ENCODE measurements at regions not wholly inside any gene's neighbourhood (a gene's known extent, or its start where the extent isn't known, plus 50 kb on each side); places are given as distances from the start of the nearest gene placed in this dataset.

- Histone ChIP-seq H3K36me3 (ENCODE audit: control insufficient read depth in 2 of 2, insufficient read depth in 1 of 2, low read length in 2 of 2) (no peaks in the 10 kb centered on the region), H3K4me1 (ENCODE audit: control insufficient read depth, insufficient read depth, low read length) (no peaks in the 10 kb centered on the region), H3K27ac (ENCODE audit: extremely low read depth, low read depth, low read length) (no peak overlapping the region), H3K4me3 (ENCODE audit: low read depth, low read length) (no peak overlapping the region), H3K9me3 (ENCODE audit: control insufficient read depth, insufficient read depth, low read depth, low read length) (no peaks in the 10 kb centered on the region)
- ChIA-PET POLR2A (no interaction called here), CTCF (interaction anchor here (0.6 kb wide), 1 partner anchor 73 kb away, joined by 3 read pairs; no protein-coding TSS in a partner anchor)
- TF ChIP-seq ZNF112 (tag by site-specific recombination; IDR thresholded peaks at IDR 0.05) (no peak), MYNN (tag by site-specific recombination; IDR thresholded peaks at IDR 0.05; ENCODE audit: borderline replicate concordance) (no peak), ZNF2 (tag by site-specific recombination; IDR thresholded peaks at IDR 0.05) (no peak), PRDM6 (tag by site-specific recombination; IDR thresholded peaks at IDR 0.05) (no peak), ZNF518A (tag by site-specific recombination; conservative IDR thresholded peaks at IDR 0.05; ENCODE audit: low read depth) (no peak), ZNF10 (tag by site-specific recombination; IDR thresholded peaks at IDR 0.05) (no peak), ZNF292 (tag by site-specific recombination; IDR thresholded peaks at IDR 0.05; ENCODE audit: borderline replicate concordance, low read depth) (no peak), ATF2 (tag by site-specific recombination; IDR thresholded peaks at IDR 0.05; ENCODE audit: low read depth) (no peak), ZEB2 (tag by site-specific recombination; IDR thresholded peaks at IDR 0.05) (no peak), ZSCAN18 (tag by site-specific recombination; IDR thresholded peaks at IDR 0.05) (no peak), OVOL3 (tag by site-specific recombination; IDR thresholded peaks at IDR 0.05) (no peak)
Observed at GRCh38 chr22:47573141-47573540, 810.7 kb downstream of the TBC1D22A start.

GRCh38 chr22:47572443-47572842, 810.0 kb downstream of the TBC1D22A start:
- no peaks in the 10 kb centered on the region for H3K9me3 ChIP-seq (ENCODE audit: control insufficient read depth, insufficient read depth, low read depth, low read length)

More at GRCh38 chr22:47572443-47572842, 810.0 kb downstream of the TBC1D22A start:
- POLR2A ChIA-PET, result no interaction called here
- H3K36me3 ChIP-seq (ENCODE audit: control insufficient read depth in 2 of 2, insufficient read depth in 1 of 2, low read length in 2 of 2), result no peaks in the 10 kb centered on the region
- TF ChIP-seq ATF2 (tag by site-specific recombination; IDR thresholded peaks at IDR 0.05; ENCODE audit: low read depth), result no peak
- TF ChIP-seq SALL2 (tag by site-specific recombination; IDR thresholded peaks at IDR 0.05; ENCODE audit: borderline replicate concordance), result no peak
- no peak for TF ChIP-seq ZFHX2 (tag by site-specific recombination; conservative IDR thresholded peaks at IDR 0.05)
- no peak for TF ChIP-seq ZNF148 (tag by site-specific recombination; IDR thresholded peaks at IDR 0.05; ENCODE audit: borderline replicate concordance)
- no peak for TF ChIP-seq GFI1B (tag by site-specific recombination; IDR thresholded peaks at IDR 0.05)
- no peak overlapping the region for H3K4me3 ChIP-seq (ENCODE audit: low read depth, low read length)
- no peak overlapping the region for H3K27ac ChIP-seq (ENCODE audit: extremely low read depth, low read depth, low read length)
- H3K4me1 ChIP-seq (ENCODE audit: control insufficient read depth, insufficient read depth, low read length), result no peaks in the 10 kb centered on the region
- CTCF ChIA-PET, result no interaction called here
